IMR-90 (cell line): ENCODE measurements at regions not wholly inside any gene's neighbourhood (a gene's known extent, or its start where the extent isn't known, plus 50 kb on each side); places are given as distances from the start of the nearest gene placed in this dataset.

ENCODE experiments used
- BHLHE40 ChIP-seq: fragments of 150-350 bp; IDR thresholded peaks from 2 replicates; pipeline ENCODE4 v1.6.1; 2016; ENCODE audit warnings: mild to moderate bottlenecking, low read depth, low read length
- CEBPB ChIP-seq: IDR thresholded peaks from 2 replicates; pipeline ENCODE4 v1.6.1; 2012; ENCODE audit warnings: low read depth, low read length, improper control_type of control experiment
- FOS ChIP-seq: fragments of 150-350 bp; IDR thresholded peaks from 2 replicates; pipeline ENCODE4 v1.6.1; 2016; ENCODE audit warnings: low read depth, low read length
- MAFK ChIP-seq: IDR thresholded peaks from 2 replicates; pipeline ENCODE4 v1.6.1; 2012; ENCODE audit warnings: low read depth, low read length, improper control_type of control experiment
- NFE2L2 ChIP-seq: fragments of 150-350 bp; IDR thresholded peaks from 2 replicates; pipeline ENCODE4 v1.6.1; 2016; ENCODE audit warnings: low read depth, mild to moderate bottlenecking, low read length
- POLR2A ChIP-seq: IDR thresholded peaks from 2 replicates; pipeline ENCODE4 v1.6.1; 2012; ENCODE audit warnings: mild to moderate bottlenecking, low read depth, low read length
- RAD21 ChIP-seq: IDR thresholded peaks from 2 replicates; pipeline ENCODE4 v1.6.1; 2012; ENCODE audit warnings: low read length, improper control_type of control experiment
- RFX5 ChIP-seq: IDR thresholded peaks from 2 replicates; pipeline ENCODE4 v1.8.0; 2012; ENCODE audit warnings: low read depth, mild to moderate bottlenecking, low read length, moderate library complexity
- SMC3 ChIP-seq: fragments of 150-350 bp; IDR thresholded peaks from 2 replicates; pipeline ENCODE4 v1.6.1; 2016; ENCODE audit warnings: low read depth, mild to moderate bottlenecking, antibody characterized with exemption, low read length, moderate library complexity
- TF ChIP-seq, protein P1 (sequence below): conservative IDR thresholded peaks from 2 replicates; pipeline ENCODE4 v1.5.1; 2012; ENCODE audit warnings: mild to moderate bottlenecking, low read depth, low read length, improper control_type of control experiment

DNA sequence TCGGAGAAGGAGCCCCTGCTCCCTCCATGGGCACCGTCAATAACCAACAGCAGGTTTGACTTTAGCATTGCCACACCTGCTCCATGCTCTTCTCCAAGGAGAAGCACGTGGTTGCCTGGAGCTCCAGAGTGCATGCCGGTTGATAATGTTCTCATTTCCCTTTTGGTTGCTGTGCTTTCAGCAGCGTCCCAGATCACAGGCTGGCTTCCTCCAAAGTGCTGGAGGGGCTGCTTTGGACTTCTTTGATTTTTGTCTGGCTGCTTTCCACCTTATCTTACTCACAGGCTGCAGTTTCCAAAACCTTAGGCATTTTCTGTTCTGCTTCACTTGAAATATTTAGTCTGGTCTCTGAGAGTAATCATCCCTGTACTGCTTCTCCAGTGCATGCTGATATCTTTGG is 123.8 kb upstream of the IRS2 start:
- TF ChIP-seq, protein P1, sequence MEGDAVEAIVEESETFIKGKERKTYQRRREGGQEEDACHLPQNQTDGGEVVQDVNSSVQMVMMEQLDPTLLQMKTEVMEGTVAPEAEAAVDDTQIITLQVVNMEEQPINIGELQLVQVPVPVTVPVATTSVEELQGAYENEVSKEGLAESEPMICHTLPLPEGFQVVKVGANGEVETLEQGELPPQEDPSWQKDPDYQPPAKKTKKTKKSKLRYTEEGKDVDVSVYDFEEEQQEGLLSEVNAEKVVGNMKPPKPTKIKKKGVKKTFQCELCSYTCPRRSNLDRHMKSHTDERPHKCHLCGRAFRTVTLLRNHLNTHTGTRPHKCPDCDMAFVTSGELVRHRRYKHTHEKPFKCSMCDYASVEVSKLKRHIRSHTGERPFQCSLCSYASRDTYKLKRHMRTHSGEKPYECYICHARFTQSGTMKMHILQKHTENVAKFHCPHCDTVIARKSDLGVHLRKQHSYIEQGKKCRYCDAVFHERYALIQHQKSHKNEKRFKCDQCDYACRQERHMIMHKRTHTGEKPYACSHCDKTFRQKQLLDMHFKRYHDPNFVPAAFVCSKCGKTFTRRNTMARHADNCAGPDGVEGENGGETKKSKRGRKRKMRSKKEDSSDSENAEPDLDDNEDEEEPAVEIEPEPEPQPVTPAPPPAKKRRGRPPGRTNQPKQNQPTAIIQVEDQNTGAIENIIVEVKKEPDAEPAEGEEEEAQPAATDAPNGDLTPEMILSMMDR = no peak
- TF ChIP-seq SMC3 (no peak), POLR2A (no peak), NFE2L2 (no peak), RFX5 (no peak), FOS (no peak), BHLHE40 (no peak), CEBPB (no peak), MAFK (no peak), RAD21 (no peak)
